ENCODE measurements at regions not wholly inside any gene's neighbourhood (a gene's known extent, or its start where the extent isn't known, plus 50 kb on each side); places are given as distances from the start of the nearest gene placed in this dataset.

- no peak for TF ChIP-seq CTCF (IDR thresholded peaks at IDR 0.05; ENCODE audit: low read depth, low read length, missing input control)
- no peak for TF ChIP-seq HNF4G (IDR thresholded peaks at IDR 0.05)
- no peak for TF ChIP-seq EGR1 (IDR thresholded peaks at IDR 0.05; ENCODE audit: low read depth in 2 of 2)
- no peak for TF ChIP-seq RAD21 (IDR thresholded peaks at IDR 0.05)
- no peak for TF ChIP-seq MAX (IDR thresholded peaks at IDR 0.05)
- no peak for TF ChIP-seq HNF4A (conservative IDR thresholded peaks at IDR 0.05)
- TF ChIP-seq REST (IDR thresholded peaks at IDR 0.05) = no peak
Observed at GRCh38 chr2:16184341-16184890, 244.1 kb downstream of the MYCN start.
